Erythroblast (primary cell): ENCODE measurements at regions not wholly inside any gene's neighbourhood (a gene's known extent, or its start where the extent isn't known, plus 50 kb on each side); places are given as distances from the start of the nearest gene placed in this dataset.
"Not testable (repeated sequence)": the region's sequence is repeated elsewhere in the genome, so short reads cannot be mapped to it uniquely, and the experiment has no call there.

ENCODE experiments used
- DNase-seq, 2 experiments: peaks; one replicate each; lab custom pipeline; 2025; lab: John Stamatoyannopoulos, UW
- GATA1 ChIP-seq: IDR thresholded peaks from 2 replicates; pipeline ENCODE4 v1.6.1; 2011; ENCODE audit warnings: low read depth, mild to moderate bottlenecking, control low read depth, low read length, moderate library complexity
- POLR2A ChIP-seq: IDR thresholded peaks from 2 replicates; pipeline ENCODE4 v1.6.1; 2011; ENCODE audit warnings: mild to moderate bottlenecking, low read length

- TF ChIP-seq GATA1: no peak
Measured at GRCh38 chr5:66378407-66378806, 217.8 kb upstream of the MAST4 start.

DNA sequence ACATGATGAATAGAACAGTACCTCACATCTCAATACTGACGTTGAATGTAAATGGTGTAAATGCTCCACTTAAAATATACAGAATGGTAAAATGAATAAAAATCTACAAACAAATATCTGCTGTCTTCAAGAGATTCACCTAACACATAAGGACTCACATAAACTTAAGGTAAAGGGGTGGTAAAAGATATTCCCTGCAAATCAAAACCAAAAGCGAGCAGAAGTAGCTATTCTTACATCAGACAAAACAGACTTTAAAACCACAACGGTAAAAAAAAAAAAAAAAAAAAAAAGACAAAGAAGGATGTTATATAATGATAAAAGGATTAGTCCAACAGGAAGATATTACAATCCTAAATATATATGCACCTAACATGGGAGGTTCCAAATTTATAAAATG, 214.0 kb upstream of the MAST4 start:
- DNase-seq: no peak
- no peak for TF ChIP-seq GATA1
- no peak for TF ChIP-seq POLR2A

More at GRCh38 chr5:66378407-66378806, 217.8 kb upstream of the MAST4 start:
- no peak for DNase-seq

GRCh38 chr5:66405145-66405544, 191.0 kb upstream of the MAST4 start:
- not testable (repeated sequence) for DNase-seq

DNA sequence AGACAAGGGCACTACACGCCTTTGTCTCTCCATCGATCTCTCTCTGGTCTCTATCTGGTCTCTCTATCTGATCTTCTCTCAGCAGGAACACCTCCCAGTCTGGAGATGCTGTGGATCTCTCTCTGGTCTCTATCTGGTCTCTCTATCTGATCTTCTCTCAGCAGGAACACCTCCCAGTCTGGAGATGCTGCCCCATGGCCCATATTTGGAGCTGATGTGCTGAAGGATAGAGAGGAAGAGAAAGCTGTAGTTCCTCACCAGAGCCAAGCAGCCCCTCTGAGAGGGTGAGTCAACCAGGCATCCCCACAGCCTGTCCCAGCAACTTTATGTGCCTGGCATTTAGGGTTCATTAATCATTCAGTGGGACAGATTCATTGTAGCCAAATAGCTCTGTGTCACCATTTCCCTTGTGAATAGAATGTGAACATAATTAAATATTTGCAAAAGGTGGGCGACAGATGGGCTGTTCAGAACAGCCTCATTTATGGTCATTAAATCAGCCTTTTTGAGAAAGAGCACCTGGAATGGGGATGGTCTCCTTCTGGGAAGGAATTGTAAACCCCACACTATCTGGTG, 189.3 kb upstream of the MAST4 start:
- no peak for DNase-seq
- TF ChIP-seq GATA1 (no peak), POLR2A (no peak)

- TF ChIP-seq POLR2A (no peak), GATA1 (no peak)
- DNase-seq: no peak
Measured at GRCh38 chr5:66407765-66408164, 188.4 kb upstream of the MAST4 start.

DNA sequence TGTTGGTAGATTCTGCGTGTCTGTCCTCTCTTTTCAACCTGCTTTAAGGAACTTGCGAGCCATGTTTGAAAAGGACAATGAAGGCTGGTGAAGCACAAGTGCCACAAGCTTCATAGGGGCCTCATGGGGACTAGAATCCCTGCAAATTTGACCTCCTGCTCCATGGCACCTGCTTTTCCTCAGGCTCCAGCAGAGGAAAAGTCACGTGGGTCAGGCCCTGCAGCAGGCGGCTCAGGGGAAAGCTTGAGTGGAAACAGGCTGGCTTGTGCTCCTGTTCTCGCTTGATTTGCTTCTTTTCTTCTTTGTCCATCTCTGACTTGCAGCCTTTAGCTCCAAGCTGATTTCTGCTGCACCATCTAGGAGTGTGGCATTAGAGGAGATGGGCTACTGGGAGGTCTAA, 187.6 kb upstream of the MAST4 start:
- no peak for DNase-seq
- TF ChIP-seq POLR2A (no peak), GATA1 (no peak)

GRCh38 chr5:66410122-66410521, 186.1 kb upstream of the MAST4 start:
- no peak for DNase-seq

DNA sequence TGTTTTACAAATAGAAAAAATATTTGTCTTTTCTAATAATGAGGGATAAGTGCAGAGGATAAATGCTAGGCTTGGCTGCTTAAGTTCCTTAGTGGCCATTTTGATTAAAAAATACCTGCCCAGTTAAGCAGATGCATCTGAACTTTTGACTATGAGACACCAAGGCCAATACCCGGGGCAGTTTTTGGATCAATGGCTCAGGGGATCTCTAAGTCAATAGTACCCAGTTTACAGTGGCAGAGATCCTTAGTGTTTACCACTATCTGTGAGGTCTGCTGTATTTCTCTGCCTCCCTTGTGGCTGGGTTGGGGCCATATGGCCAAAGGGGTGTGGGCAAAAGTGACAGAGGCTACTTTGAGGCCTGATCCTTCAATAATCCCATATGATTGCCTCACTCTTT, 184.5 kb upstream of the MAST4 start:
- no peak for DNase-seq
- TF ChIP-seq POLR2A (no peak), GATA1 (no peak)

More at GRCh38 chr5:66410122-66410521, 186.1 kb upstream of the MAST4 start:
- TF ChIP-seq POLR2A (no peak), GATA1 (no peak)

DNA sequence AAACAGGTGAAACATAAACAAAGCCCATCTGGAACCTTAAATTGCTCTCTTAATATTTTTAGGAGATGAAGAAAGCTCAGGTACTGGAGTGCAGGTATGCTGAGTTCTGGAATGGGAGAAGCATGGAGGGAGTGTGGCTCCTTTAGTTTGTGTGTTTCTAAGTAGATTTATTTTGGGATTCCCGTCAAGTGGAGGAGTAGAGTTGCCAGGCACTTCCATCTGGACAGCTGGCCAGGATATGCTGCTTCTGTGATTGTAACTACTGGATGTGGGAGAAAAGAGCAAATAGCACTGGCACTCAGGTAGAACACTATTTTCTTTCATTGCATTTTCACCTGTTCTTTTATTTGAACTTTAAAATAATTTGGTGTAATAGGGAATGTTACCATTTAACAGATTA, 182.3 kb upstream of the MAST4 start:
- TF ChIP-seq GATA1 (no peak), POLR2A (no peak)
- DNase-seq: no peak

- no peak for DNase-seq
- TF ChIP-seq GATA1 (no peak), POLR2A (no peak)
Measured at GRCh38 chr5:66415208-66415607, 181.0 kb upstream of the MAST4 start.

DNA sequence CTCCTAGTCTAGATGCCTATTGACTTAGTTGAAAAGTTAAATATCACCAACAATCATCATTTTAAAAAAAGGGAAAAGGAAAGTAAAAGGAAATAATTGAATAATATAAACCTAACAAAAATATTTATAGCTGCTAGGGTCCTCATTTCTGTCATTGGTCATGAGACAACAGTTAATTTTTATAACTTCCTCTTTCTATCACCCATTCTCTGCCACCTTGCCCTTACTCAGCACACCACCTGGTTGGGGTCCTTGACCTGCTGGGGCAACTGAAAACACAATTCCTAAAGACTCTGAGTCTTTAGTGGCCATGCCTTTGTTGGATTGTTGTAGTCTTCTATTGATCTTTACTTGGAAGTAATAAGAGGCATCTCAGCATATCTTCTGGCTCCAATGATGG, 179.5 kb upstream of the MAST4 start:
- TF ChIP-seq POLR2A (no peak), GATA1 (no peak)
- no peak for DNase-seq

DNA sequence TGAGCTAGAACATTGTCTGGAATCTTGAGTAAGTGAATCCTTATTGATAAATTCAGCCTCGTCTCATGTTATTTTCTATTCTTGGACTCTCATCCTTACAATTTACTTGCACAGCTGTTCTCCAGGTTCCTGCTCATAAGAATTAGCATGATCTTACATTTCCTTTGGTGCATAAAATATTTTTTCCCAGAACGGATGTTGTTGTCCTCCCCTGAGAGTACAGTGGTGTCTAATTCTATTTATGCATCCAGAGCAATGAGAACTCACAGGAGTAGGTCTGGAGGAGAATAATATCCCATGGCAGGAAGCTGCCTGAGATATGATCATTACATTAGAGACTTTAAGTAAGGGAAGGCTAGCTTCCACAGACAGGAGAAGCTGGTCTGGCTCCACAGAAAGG, 178.4 kb upstream of the MAST4 start:
- no peak for DNase-seq
- TF ChIP-seq POLR2A (no peak), GATA1 (no peak)

- TF ChIP-seq GATA1 (no peak), POLR2A (no peak)
- no peak for DNase-seq
Measured at GRCh38 chr5:66423484-66423883, 172.7 kb upstream of the MAST4 start.

DNA sequence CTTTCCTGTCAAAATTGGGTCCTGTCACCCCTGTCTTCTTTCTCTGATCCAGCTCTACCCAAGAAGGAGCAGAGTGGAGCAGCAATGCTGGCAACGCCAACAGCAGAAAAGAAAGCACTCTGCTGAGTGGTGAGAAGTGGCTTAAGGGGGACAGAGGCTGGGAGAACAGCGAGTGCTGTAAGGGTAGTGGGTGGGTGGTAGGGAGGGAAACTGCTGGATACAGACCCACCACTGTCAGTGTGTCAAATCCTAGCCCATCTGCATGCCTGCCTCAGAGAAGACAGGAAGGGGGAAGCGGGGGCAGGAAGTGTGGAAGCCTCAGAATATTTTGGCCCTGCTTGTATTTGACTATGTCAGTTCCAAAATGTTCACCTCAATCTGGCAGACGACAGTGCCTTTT, 170.4 kb upstream of the MAST4 start:
- no peak for DNase-seq
- TF ChIP-seq POLR2A (no peak), GATA1 (no peak)
